ENCODE measurements at regions not wholly inside any gene's neighbourhood (a gene's known extent, or its start where the extent isn't known, plus 50 kb on each side); places are given as distances from the start of the nearest gene placed in this dataset.

DNA sequence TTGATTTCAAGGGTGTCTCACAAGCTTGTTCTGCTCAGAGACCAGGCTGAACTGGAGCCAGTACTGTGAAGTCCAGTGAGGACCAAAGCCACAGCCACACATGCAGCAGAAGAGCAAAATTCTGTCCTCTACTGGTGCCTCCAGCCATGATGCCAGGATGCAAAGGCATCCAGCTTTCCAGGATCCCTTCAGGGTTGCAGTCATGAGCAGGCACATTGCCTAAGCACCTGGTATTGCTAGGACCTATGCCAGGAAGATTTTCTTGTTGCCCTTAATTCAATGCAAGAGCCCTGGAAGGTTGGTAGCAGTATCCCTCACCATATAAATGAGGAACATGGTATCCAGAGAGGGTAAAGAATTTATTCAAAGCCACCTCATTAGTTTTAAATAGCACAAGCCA is 78.9 kb upstream of the CYRIA start:
- no peak overlapping the region for H3K4me2 ChIP-seq
- no peak for DNase-seq
- no peaks in the 10 kb centered on the region for H3F3A ChIP-seq (replicated peaks; ENCODE audit: insufficient read depth)
- no peak overlapping the region for H3K4me3 ChIP-seq (ENCODE audit: low read depth in 2 of 2, low read length in 1 of 2)
- no peaks in the 10 kb centered on the region for H3K27me3 ChIP-seq (ENCODE audit: insufficient read depth)
- H3K4me1 ChIP-seq (ENCODE audit: control insufficient read depth in 1 of 2, insufficient read depth in 2 of 2, low read depth in 1 of 2, low read length in 1 of 2): no peaks in the 10 kb centered on the region
- no peak overlapping the region for H3K9ac ChIP-seq
- no peaks in the 10 kb centered on the region for H3K36me3 ChIP-seq (replicated peaks in 1 of 2; ENCODE audit: control insufficient read depth in 1 of 2, insufficient read depth in 2 of 2, low read length in 1 of 2)
- no peaks in the 10 kb centered on the region for H3K9me3 ChIP-seq
- ChIA-PET CTCF (interaction anchor here (0.6 to 12.4 kb wide), 3 partner anchors 13 to 1079 kb away, joined by 3 to 119 read pairs (median 4); no protein-coding TSS in a partner anchor), POLR2A (no interaction called here)
- H3K27ac ChIP-seq (ENCODE audit: low read depth in 2 of 2, low read length in 1 of 2): no peak overlapping the region
- no peaks in the 10 kb centered on the region for H3K79me2 ChIP-seq (ENCODE audit: insufficient read depth)
- TF ChIP-seq EP300 (IDR thresholded peaks at IDR 0.05; ENCODE audit: borderline replicate concordance in 1 of 2, low read depth in 1 of 2, low read length in 1 of 2) (no peak), NRF1 (IDR thresholded peaks at IDR 0.05; ENCODE audit: low read depth, low read length) (no peak), ELF1 (IDR thresholded peaks at IDR 0.05) (no peak)
- no peak overlapping the region for H2AFZ ChIP-seq (ENCODE audit: low read depth)
- H4K20me1 ChIP-seq (ENCODE audit: insufficient read depth): no peaks in the 10 kb centered on the region
- no peaks in the 10 kb centered on the region for H3K9me2 ChIP-seq

DNA sequence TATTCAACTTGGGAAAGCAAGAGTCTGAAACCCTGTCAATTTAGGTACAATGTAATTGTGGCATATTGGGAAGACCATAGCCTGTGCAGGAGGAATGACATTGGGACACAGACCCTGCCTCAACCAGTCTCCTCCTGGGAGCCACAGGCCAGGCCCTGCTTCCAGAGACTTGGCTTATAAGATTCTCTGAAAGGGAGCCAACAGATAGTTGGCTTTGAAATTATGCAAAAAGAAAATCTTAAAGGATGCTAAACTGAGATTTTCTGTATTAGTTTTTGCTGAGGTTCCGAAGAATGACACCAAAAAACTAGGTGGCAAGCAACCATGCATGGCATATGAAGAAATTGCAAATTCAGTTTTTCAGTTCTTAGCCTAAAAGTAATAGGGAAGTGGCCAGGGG is 76.4 kb upstream of the CYRIA start:
- WGBS (ENCODE audit: low lambda C conversion rate): 24% methylated on average over 1 of the region's 1 CpG
- ChIA-PET POLR2A (no interaction called here), CTCF (interaction anchor here (0.9 to 12.4 kb wide), 5 partner anchors 10 to 255 kb away, joined by 3 to 119 read pairs (median 5); no protein-coding TSS in a partner anchor)
- H3K36me3 ChIP-seq (replicated peaks in 1 of 2; ENCODE audit: control insufficient read depth in 1 of 2, insufficient read depth in 2 of 2, low read length in 1 of 2): no peaks in the 10 kb centered on the region
- no peaks in the 10 kb centered on the region for H3K27me3 ChIP-seq (ENCODE audit: insufficient read depth)
- no peak overlapping the region for H3K4me2 ChIP-seq
- H3K27ac ChIP-seq (ENCODE audit: low read depth in 2 of 2, low read length in 1 of 2): no peak overlapping the region
- H3K79me2 ChIP-seq (ENCODE audit: insufficient read depth): no peaks in the 10 kb centered on the region
- DNase-seq: no peak
- H4K20me1 ChIP-seq (ENCODE audit: insufficient read depth): no peaks in the 10 kb centered on the region
- H3K9ac ChIP-seq: no peak overlapping the region
- no peaks in the 10 kb centered on the region for H3F3A ChIP-seq (replicated peaks; ENCODE audit: insufficient read depth)
- TF ChIP-seq TCF12 (IDR thresholded peaks at IDR 0.05) (no peak), MAX (IDR thresholded peaks at IDR 0.05; ENCODE audit: low read depth) (no peak), ZBTB33 (IDR thresholded peaks at IDR 0.05; ENCODE audit: borderline replicate concordance, low read depth) (no peak), POLR2AphosphoS5 (IDR thresholded peaks at IDR 0.05; ENCODE audit: low read depth, low read length) (no peak)
- H3K9me2 ChIP-seq: no peaks in the 10 kb centered on the region
- H3K9me3 ChIP-seq: no peaks in the 10 kb centered on the region
- H3K4me3 ChIP-seq (ENCODE audit: low read depth in 2 of 2, low read length in 1 of 2): no peak overlapping the region
- H2AFZ ChIP-seq (ENCODE audit: low read depth): no peak overlapping the region
- H3K4me1 ChIP-seq (ENCODE audit: control insufficient read depth in 1 of 2, insufficient read depth in 2 of 2, low read depth in 1 of 2, low read length in 1 of 2): no peaks in the 10 kb centered on the region

DNA sequence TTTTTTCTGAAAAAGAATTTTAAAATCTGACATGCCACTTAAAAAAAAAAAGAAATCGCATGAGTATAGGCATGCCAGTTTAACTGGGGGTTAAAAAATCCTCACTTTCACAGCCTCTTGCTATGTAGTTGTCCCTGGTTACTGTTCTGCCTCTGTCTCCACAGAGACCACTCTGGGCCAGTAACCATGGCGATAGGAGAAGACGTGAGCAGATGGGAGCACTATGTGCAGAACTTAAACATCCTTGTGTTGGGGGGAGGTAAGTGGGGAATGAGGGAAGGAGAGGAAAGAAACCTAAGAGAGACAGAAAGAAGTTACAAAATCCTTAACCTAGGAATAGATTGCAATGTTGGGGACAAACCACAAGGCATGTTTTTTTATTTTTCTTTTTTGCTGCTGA is 75.9 kb upstream of the CYRIA start:
- no peak overlapping the region for H3K4me2 ChIP-seq
- no peaks in the 10 kb centered on the region for H3K79me2 ChIP-seq (ENCODE audit: insufficient read depth)
- H4K20me1 ChIP-seq (ENCODE audit: insufficient read depth): no peaks in the 10 kb centered on the region
- no peak overlapping the region for H3K27ac ChIP-seq (ENCODE audit: low read depth in 2 of 2, low read length in 1 of 2)
- H2AFZ ChIP-seq (ENCODE audit: low read depth): no peak overlapping the region
- no peaks in the 10 kb centered on the region for H3K9me2 ChIP-seq
- no peaks in the 10 kb centered on the region for H3K9me3 ChIP-seq
- H3K4me1 ChIP-seq (ENCODE audit: control insufficient read depth in 1 of 2, insufficient read depth in 2 of 2, low read depth in 1 of 2, low read length in 1 of 2): no peaks in the 10 kb centered on the region
- no peak for DNase-seq
- 17% methylated on average over 3 of the region's 3 CpGs for WGBS (ENCODE audit: low lambda C conversion rate)
- H3K4me3 ChIP-seq (ENCODE audit: low read depth in 2 of 2, low read length in 1 of 2): no peak overlapping the region
- H3K9ac ChIP-seq: no peak overlapping the region
- H3F3A ChIP-seq (replicated peaks; ENCODE audit: insufficient read depth): no peaks in the 10 kb centered on the region
- no peaks in the 10 kb centered on the region for H3K27me3 ChIP-seq (ENCODE audit: insufficient read depth)
- CTCF ChIA-PET: interaction anchor here (0.9 to 12.4 kb wide), 3 partner anchors 16 to 255 kb away, joined by 3 to 119 read pairs (median 12); no protein-coding TSS in a partner anchor
- POLR2A ChIA-PET: no interaction called here
- H3K36me3 ChIP-seq (replicated peaks in 1 of 2; ENCODE audit: control insufficient read depth in 1 of 2, insufficient read depth in 2 of 2, low read length in 1 of 2): no peaks in the 10 kb centered on the region
- TF ChIP-seq TEAD4 (IDR thresholded peaks at IDR 0.05; ENCODE audit: borderline replicate concordance, insufficient read depth) (no peak), MAX (IDR thresholded peaks at IDR 0.05; ENCODE audit: low read depth) (no peak), FOXM1 (IDR thresholded peaks at IDR 0.05; ENCODE audit: low read depth) (no peak), RCOR1 (IDR thresholded peaks at IDR 0.05; ENCODE audit: low read length) (no peak), YY1 (IDR thresholded peaks at IDR 0.05; ENCODE audit: low read depth) (no peak), CHD2 (IDR thresholded peaks at IDR 0.05; ENCODE audit: low read length, partially characterized antibody) (no peak), USF1 (IDR thresholded peaks at IDR 0.05; ENCODE audit: borderline replicate concordance, low read depth) (no peak)
- TF ChIP-seq, protein P1, sequence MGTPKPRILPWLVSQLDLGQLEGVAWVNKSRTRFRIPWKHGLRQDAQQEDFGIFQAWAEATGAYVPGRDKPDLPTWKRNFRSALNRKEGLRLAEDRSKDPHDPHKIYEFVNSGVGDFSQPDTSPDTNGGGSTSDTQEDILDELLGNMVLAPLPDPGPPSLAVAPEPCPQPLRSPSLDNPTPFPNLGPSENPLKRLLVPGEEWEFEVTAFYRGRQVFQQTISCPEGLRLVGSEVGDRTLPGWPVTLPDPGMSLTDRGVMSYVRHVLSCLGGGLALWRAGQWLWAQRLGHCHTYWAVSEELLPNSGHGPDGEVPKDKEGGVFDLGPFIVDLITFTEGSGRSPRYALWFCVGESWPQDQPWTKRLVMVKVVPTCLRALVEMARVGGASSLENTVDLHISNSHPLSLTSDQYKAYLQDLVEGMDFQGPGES (IDR thresholded peaks at IDR 0.05; ENCODE audit: low read depth, low read length): no peak
- TF ChIP-seq, protein P2, sequence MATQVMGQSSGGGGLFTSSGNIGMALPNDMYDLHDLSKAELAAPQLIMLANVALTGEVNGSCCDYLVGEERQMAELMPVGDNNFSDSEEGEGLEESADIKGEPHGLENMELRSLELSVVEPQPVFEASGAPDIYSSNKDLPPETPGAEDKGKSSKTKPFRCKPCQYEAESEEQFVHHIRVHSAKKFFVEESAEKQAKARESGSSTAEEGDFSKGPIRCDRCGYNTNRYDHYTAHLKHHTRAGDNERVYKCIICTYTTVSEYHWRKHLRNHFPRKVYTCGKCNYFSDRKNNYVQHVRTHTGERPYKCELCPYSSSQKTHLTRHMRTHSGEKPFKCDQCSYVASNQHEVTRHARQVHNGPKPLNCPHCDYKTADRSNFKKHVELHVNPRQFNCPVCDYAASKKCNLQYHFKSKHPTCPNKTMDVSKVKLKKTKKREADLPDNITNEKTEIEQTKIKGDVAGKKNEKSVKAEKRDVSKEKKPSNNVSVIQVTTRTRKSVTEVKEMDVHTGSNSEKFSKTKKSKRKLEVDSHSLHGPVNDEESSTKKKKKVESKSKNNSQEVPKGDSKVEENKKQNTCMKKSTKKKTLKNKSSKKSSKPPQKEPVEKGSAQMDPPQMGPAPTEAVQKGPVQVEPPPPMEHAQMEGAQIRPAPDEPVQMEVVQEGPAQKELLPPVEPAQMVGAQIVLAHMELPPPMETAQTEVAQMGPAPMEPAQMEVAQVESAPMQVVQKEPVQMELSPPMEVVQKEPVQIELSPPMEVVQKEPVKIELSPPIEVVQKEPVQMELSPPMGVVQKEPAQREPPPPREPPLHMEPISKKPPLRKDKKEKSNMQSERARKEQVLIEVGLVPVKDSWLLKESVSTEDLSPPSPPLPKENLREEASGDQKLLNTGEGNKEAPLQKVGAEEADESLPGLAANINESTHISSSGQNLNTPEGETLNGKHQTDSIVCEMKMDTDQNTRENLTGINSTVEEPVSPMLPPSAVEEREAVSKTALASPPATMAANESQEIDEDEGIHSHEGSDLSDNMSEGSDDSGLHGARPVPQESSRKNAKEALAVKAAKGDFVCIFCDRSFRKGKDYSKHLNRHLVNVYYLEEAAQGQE (IDR thresholded peaks at IDR 0.05; ENCODE audit: low read depth, low read length): no peak
